KMS-11 (cell line): ENCODE measurements at regions not wholly inside any gene's neighbourhood (a gene's known extent, or its start where the extent isn't known, plus 50 kb on each side); places are given as distances from the start of the nearest gene placed in this dataset.

Experiments
- H2AFZ ChIP-seq: fragments of 200-600 bp; sonication (generic); 2 replicates; pipeline ENCODE4 v1.6.1; 2016; ENCODE audit warnings: antibody characterized with exemption, mixed run types, low read depth
- H3K27ac ChIP-seq: fragments of 200-600 bp; sonication (generic); 2 replicates; pipeline ENCODE4 v1.6.1; 2016; ENCODE audit warnings: mild to moderate bottlenecking, mixed run types
- H3K27me3 ChIP-seq: fragments of 200-600 bp; sonication (generic); 2 replicates; pipeline ENCODE4 v1.6.1; 2017; ENCODE audit warnings: mild to moderate bottlenecking, low read depth, mixed run types, moderate library complexity; ENCODE audit not compliant: insufficient read depth
- H3K36me3 ChIP-seq: fragments of 200-600 bp; sonication (generic); 2 replicates; pipeline ENCODE4 v1.6.1; 2017; ENCODE audit warnings: mild to moderate bottlenecking, mixed run types; ENCODE audit not compliant: insufficient read depth
- H3K4me1 ChIP-seq: fragments of 200-600 bp; sonication (generic); 2 replicates; pipeline ENCODE4 v1.6.1; 2016; ENCODE audit warnings: mild to moderate bottlenecking, low read depth, mixed run types; ENCODE audit not compliant: poor library complexity, severe bottlenecking
- H3K4me2 ChIP-seq: fragments of 200-600 bp; sonication (generic); 2 replicates; pipeline ENCODE4 v1.7.0; 2016; ENCODE audit warnings: mild to moderate bottlenecking, mixed run types
- H3K4me3 ChIP-seq: fragments of 200-600 bp; sonication (generic); IDR thresholded peaks from 2 replicates; pipeline ENCODE4 v1.6.1; 2017; ENCODE audit warnings: low read depth, low read length, mixed read lengths; ENCODE audit not compliant: insufficient read depth
- H3K79me2 ChIP-seq: fragments of 200-600 bp; sonication (generic); 2 replicates; pipeline ENCODE4 v1.6.1; 2016; ENCODE audit warnings: low read depth, mixed run types; ENCODE audit not compliant: insufficient read depth
- H3K9ac ChIP-seq: fragments of 200-600 bp; sonication (generic); 2 replicates; pipeline ENCODE4 v1.6.1; 2016; ENCODE audit warnings: mild to moderate bottlenecking, mixed run types
- H4K20me1 ChIP-seq: fragments of 200-600 bp; sonication (generic); 2 replicates; pipeline ENCODE4 v1.6.1; 2016; ENCODE audit warnings: mild to moderate bottlenecking, mixed run types; ENCODE audit not compliant: insufficient read depth
- CTCF ChIP-seq: fragments of 200-600 bp; sonication (generic); conservative IDR thresholded peaks from 2 replicates; pipeline ENCODE4 v1.6.1; 2017; ENCODE audit warnings: low read depth, mild to moderate bottlenecking, antibody characterized with exemption, low read length, moderate library complexity, mixed read lengths

- TF ChIP-seq CTCF, result no peak
- Histone ChIP-seq H4K20me1 (no peaks in the 10 kb centered on the region), H3K27me3 (no peaks in the 10 kb centered on the region), H3K79me2 (no peaks in the 10 kb centered on the region), H3K4me2 (no peak overlapping the region), H3K4me3 (no peak overlapping the region), H2AFZ (no peak overlapping the region), H3K36me3 (no peaks in the 10 kb centered on the region), H3K27ac (no peak overlapping the region), H3K4me1 (no peaks in the 10 kb centered on the region), H3K9ac (no peak overlapping the region)
Measured at GRCh38 chr4:115222061-115222460, 108.6 kb upstream of the NDST4 start.

GRCh38 chr4:115219862-115220261 is 106.4 kb upstream of the NDST4 start:
- no peaks in the 10 kb centered on the region for H3K36me3 ChIP-seq
- no peaks in the 10 kb centered on the region for H3K4me1 ChIP-seq
- H3K9ac ChIP-seq, result no peak overlapping the region
- no peaks in the 10 kb centered on the region for H3K27me3 ChIP-seq
- no peak overlapping the region for H3K27ac ChIP-seq
- H3K79me2 ChIP-seq, result no peaks in the 10 kb centered on the region
- H2AFZ ChIP-seq, result no peak overlapping the region
- no peak for TF ChIP-seq CTCF
- H4K20me1 ChIP-seq, result no peaks in the 10 kb centered on the region
- H3K4me2 ChIP-seq, result no peak overlapping the region
- no peak overlapping the region for H3K4me3 ChIP-seq

- H3K27me3 ChIP-seq, result no peaks in the 10 kb centered on the region
- H3K9ac ChIP-seq, result no peak overlapping the region
- no peak for TF ChIP-seq CTCF
- H3K4me2 ChIP-seq, result no peak overlapping the region
- no peaks in the 10 kb centered on the region for H3K4me1 ChIP-seq
- no peak overlapping the region for H3K4me3 ChIP-seq
- H3K27ac ChIP-seq, result no peak overlapping the region
- no peaks in the 10 kb centered on the region for H3K79me2 ChIP-seq
- no peaks in the 10 kb centered on the region for H3K36me3 ChIP-seq
- no peaks in the 10 kb centered on the region for H4K20me1 ChIP-seq
- H2AFZ ChIP-seq, result no peak overlapping the region
Measured at GRCh38 chr4:115219315-115219860, 106.0 kb upstream of the NDST4 start.

- no peak overlapping the region for H3K4me2 ChIP-seq
- H3K9ac ChIP-seq, result no peak overlapping the region
- no peaks in the 10 kb centered on the region for H3K79me2 ChIP-seq
- TF ChIP-seq CTCF, result no peak
- no peaks in the 10 kb centered on the region for H3K36me3 ChIP-seq
- no peaks in the 10 kb centered on the region for H4K20me1 ChIP-seq
- H3K4me3 ChIP-seq, result no peak overlapping the region
- no peak overlapping the region for H2AFZ ChIP-seq
- no peak overlapping the region for H3K27ac ChIP-seq
- H3K27me3 ChIP-seq, result no peaks in the 10 kb centered on the region
- no peaks in the 10 kb centered on the region for H3K4me1 ChIP-seq
Measured at GRCh38 chr4:115215935-115216334, 102.5 kb upstream of the NDST4 start.
